ENCODE measurements at regions not wholly inside any gene's neighbourhood (a gene's known extent, or its start where the extent isn't known, plus 50 kb on each side); places are given as distances from the start of the nearest gene placed in this dataset.

DNA sequence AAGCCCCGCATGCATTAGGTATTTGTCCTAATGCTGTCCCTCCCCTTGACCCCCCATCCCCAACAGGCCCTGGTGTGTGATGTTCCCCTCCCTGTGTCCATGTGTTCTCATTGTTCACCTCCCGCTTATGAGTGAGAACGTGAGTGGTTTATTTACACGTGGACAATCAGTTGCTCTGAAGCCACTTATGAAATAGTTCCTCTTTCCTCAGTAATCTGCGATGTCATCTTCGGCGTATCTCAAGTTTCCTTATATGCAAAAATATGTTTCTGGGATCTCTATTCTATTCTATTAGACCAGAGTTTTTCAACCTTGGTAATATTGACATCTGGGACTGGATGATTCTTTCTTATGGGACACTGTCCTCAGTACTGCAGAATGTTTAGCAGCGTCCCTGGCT lies 56.0 kb upstream of the DCD start:
- WGBS, 2 donors = 59 to 69% methylated on average over 8 of the region's 8 CpGs
- H3K4me1 ChIP-seq = no peaks in the 10 kb centered on the region
- H3K36me3 ChIP-seq = no peaks in the 10 kb centered on the region
- H3K4me3 ChIP-seq = no peak overlapping the region
- no peak overlapping the region for H3K27ac ChIP-seq
- intact Hi-C loops (cut with DNase I) = no loop called here
- TF ChIP-seq POLR2A (IDR thresholded peaks at IDR 0.05) = no peak
- TF ChIP-seq, protein P1, sequence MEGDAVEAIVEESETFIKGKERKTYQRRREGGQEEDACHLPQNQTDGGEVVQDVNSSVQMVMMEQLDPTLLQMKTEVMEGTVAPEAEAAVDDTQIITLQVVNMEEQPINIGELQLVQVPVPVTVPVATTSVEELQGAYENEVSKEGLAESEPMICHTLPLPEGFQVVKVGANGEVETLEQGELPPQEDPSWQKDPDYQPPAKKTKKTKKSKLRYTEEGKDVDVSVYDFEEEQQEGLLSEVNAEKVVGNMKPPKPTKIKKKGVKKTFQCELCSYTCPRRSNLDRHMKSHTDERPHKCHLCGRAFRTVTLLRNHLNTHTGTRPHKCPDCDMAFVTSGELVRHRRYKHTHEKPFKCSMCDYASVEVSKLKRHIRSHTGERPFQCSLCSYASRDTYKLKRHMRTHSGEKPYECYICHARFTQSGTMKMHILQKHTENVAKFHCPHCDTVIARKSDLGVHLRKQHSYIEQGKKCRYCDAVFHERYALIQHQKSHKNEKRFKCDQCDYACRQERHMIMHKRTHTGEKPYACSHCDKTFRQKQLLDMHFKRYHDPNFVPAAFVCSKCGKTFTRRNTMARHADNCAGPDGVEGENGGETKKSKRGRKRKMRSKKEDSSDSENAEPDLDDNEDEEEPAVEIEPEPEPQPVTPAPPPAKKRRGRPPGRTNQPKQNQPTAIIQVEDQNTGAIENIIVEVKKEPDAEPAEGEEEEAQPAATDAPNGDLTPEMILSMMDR (IDR thresholded peaks at IDR 0.05) = no peak
- no peak for TF ChIP-seq POLR2AphosphoS5 (IDR thresholded peaks at IDR 0.05)
- TF ChIP-seq EP300 (IDR thresholded peaks at IDR 0.05) = no peak
- DNase-seq = no peak
- no peaks in the 10 kb centered on the region for H3K9me3 ChIP-seq
- H3K27me3 ChIP-seq = no peaks in the 10 kb centered on the region

DNA sequence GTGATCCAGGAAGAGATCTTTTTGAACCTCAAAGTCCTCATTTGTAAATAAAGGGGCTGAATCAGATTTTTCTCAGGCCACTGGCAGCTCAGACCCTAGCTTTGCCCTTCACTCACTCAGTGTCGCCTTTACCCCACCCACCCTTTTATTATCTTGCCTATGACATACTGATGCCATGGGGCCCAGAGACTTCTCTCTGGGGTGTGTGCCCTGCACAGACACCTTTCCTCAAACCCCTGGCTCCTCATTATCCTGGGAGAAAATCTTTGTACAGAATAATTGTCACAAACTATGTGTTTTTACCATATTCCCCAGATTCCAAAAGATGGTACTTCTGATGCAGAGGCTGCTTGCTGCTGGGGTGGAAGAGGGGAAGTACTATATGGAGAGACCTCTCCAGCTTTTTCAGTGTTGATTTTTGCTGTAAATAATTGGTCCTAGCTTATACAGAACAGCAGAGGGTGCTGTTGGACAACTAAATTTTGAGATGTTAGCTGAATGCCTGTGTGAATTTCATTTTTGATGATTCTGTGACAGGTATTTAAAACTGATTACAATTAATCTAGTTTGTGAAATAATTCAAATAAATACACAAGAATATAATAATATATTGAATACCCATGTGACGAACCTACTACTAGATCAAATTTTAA lies 53.9 kb upstream of the DCD start:
- intact Hi-C loops (cut with DNase I) = loop anchor here (2.0 kb wide), 1 partner anchor 257 kb away; no protein-coding TSS in a partner anchor
- no peak for DNase-seq
- H3K27me3 ChIP-seq = no peaks in the 10 kb centered on the region
- 28 to 41% methylated on average over 2 of the region's 2 CpGs for WGBS, 2 donors
- no peaks in the 10 kb centered on the region for H3K36me3 ChIP-seq
- no peaks in the 10 kb centered on the region for H3K9me3 ChIP-seq
- H3K4me3 ChIP-seq = no peak overlapping the region
- TF ChIP-seq, protein P1 (IDR thresholded peaks at IDR 0.05) = peak in 3 of 4 experiments; percentile 15 to 45 (median 41)
- no peak for TF ChIP-seq EP300 (IDR thresholded peaks at IDR 0.05)
- H3K4me1 ChIP-seq = no peaks in the 10 kb centered on the region
- no peak overlapping the region for H3K27ac ChIP-seq

DNA sequence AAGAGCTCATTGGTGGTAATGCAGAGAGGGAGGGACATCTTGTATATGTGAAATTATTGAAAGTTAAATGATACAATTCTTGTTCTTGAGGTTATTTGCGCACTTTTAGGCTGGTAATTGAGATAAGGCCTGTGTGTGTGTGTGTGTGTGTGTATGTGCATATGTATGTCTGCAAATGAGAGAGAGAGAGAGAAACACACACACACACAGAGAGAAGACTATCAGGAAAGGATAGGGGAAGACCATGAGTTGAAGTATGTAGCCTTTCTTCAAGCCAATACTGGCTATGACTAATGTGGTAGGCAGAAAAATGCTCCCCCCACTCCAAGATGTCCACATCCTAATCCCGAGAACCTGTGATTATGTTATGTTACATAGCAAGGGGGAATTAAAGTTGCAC lies 52.7 kb upstream of the DCD start:
- Histone ChIP-seq H3K27ac (no peak overlapping the region), H3K4me1 (no peaks in the 10 kb centered on the region), H3K4me3 (no peak overlapping the region), H3K9me3 (no peaks in the 10 kb centered on the region), H3K36me3 (no peaks in the 10 kb centered on the region), H3K27me3 (no peaks in the 10 kb centered on the region)
- TF ChIP-seq POLR2A (IDR thresholded peaks at IDR 0.05) (no peak), POLR2AphosphoS5 (IDR thresholded peaks at IDR 0.05) (no peak), EP300 (IDR thresholded peaks at IDR 0.05) (no peak)
- TF ChIP-seq, protein P1 (IDR thresholded peaks at IDR 0.05) = no peak
- WGBS, 2 donors = 81 to 89% methylated on average over 2 of the region's 2 CpGs
- no peak for DNase-seq
- intact Hi-C loops (cut with DNase I) = no loop called here

DNA sequence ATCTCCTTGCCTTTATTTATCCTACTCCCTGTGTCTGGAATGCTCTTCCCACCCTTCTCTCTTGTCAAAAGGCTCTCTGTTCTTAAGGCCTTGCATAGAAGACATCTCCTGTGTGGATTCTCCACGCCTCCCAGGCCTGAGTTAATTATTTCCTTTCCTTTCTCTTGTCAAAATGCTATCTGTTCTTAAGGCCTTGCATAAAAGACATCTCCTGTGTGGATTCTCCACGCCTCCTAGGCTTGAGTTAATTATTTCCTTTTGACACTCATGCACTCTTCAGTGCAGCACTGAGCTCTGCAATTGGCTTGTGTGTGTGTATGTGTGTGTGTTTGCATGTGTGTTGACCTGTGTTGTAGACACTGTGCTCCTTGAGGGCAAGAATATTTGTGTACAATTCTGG lies 52.1 kb upstream of the DCD start:
- no peak for DNase-seq
- no peaks in the 10 kb centered on the region for H3K4me1 ChIP-seq
- TF ChIP-seq POLR2AphosphoS5 (IDR thresholded peaks at IDR 0.05) = no peak
- no peak for TF ChIP-seq POLR2A (IDR thresholded peaks at IDR 0.05)
- TF ChIP-seq, protein P1 (IDR thresholded peaks at IDR 0.05) = no peak
- no peak for TF ChIP-seq EP300 (IDR thresholded peaks at IDR 0.05)
- H3K9me3 ChIP-seq = no peaks in the 10 kb centered on the region
- intact Hi-C loops (cut with DNase I) = no loop called here
- no peaks in the 10 kb centered on the region for H3K27me3 ChIP-seq
- H3K27ac ChIP-seq = no peak overlapping the region
- H3K4me3 ChIP-seq = no peak overlapping the region
- WGBS, 2 donors = 18 to 45% methylated on average over 2 of the region's 2 CpGs
- H3K36me3 ChIP-seq = no peaks in the 10 kb centered on the region
